ENCODE measurements at regions not wholly inside any gene's neighbourhood (a gene's known extent, or its start where the extent isn't known, plus 50 kb on each side); places are given as distances from the start of the nearest gene placed in this dataset.

DNA sequence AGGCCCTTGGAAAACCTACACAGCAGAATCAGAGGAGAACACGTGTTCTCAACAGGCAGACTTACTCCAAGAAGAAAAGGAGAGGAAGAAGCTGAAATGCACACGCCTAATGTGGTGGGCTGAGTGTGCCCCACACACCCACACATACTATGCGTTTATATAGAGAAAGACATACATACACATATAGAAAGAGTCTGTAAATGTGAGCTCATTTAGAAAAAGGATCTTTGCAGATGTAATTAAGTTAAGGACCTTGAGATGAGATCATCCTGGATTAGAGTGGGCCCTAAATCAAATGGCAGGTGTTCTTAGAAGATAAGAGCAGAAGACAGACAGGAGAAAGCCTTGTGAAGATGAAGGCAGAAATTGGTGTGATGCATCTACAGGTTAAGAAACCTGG lies 87.2 kb upstream of the KLF3 start:
- no peak overlapping the region for H3K9ac ChIP-seq (ENCODE audit: low read depth, low read length)
- no peak overlapping the region for H3K27ac ChIP-seq (ENCODE audit: insufficient read depth, low read length)
- ChIA-PET POLR2A (ENCODE audit: unreplicated experiment) (no interaction called here), CTCF (no interaction called here)
- no peak overlapping the region for H2BK20ac ChIP-seq (ENCODE audit: low read depth, low read length)
- WGBS, 2 experiments (ENCODE audit: extremely low coverage in 2 of 2, insufficient read length in 1 of 2): no CpG with 5 or more reads among the region's 3 CpGs
- no peak overlapping the region for H2BK120ac ChIP-seq (ENCODE audit: low read depth, low read length)
- no peaks in the 10 kb centered on the region for H3K79me1 ChIP-seq (ENCODE audit: low read depth in 1 of 2, low read length in 2 of 2)
- H2AK9ac ChIP-seq (replicated peaks; ENCODE audit: low read depth, low read length, poor library complexity): no peak overlapping the region
- no peak overlapping the region for H3K4ac ChIP-seq (ENCODE audit: low read depth, low read length)
- H4K5ac ChIP-seq (ENCODE audit: low read depth, low read length): no peak overlapping the region
- no peaks in the 10 kb centered on the region for H3K9me3 ChIP-seq (ENCODE audit: control insufficient read depth, insufficient read depth, low read length)
- no peak overlapping the region for H4K8ac ChIP-seq (ENCODE audit: low read depth in 2 of 2, low read length in 2 of 2)
- H2AK5ac ChIP-seq (ENCODE audit: low read depth, low read length): no peak overlapping the region
- H2BK15ac ChIP-seq (ENCODE audit: low read depth, low read length): no peak overlapping the region
- no peak overlapping the region for H2AFZ ChIP-seq (replicated peaks; ENCODE audit: low read length, poor library complexity)
- in situ Hi-C loops (cut with MboI; ENCODE audit: low sequenced_read_pairs) (no loop called here), intact Hi-C loops (cut with micrococcal nuclease) (no loop called here), dilution Hi-C loops (cut with HindIII; ENCODE audit: low sequenced_read_pairs, unreplicated experiment) (no loop called here)
- TF ChIP-seq CHD1 (IDR thresholded peaks at IDR 0.05; ENCODE audit: low read depth, low read length): no peak
- no peak for TF ChIP-seq POLR2A (IDR thresholded peaks at IDR 0.05; ENCODE audit: low read depth, low read length)
- no peak for TF ChIP-seq MAZ (IDR thresholded peaks at IDR 0.05; ENCODE audit: borderline replicate concordance, low read depth, low read length)
- TF ChIP-seq RAD21 (IDR thresholded peaks at IDR 0.05; ENCODE audit: low read length): no peak
- TF ChIP-seq SMC3 (IDR thresholded peaks at IDR 0.05; ENCODE audit: low read depth, low read length): no peak
- no peak for TF ChIP-seq CEBPB (IDR thresholded peaks at IDR 0.05; ENCODE audit: low read depth, low read length)
- no peak for TF ChIP-seq NFE2L2 (IDR thresholded peaks at IDR 0.05; ENCODE audit: low read depth, low read length)
- TF ChIP-seq FOS (IDR thresholded peaks at IDR 0.05; ENCODE audit: low read depth, low read length): no peak
- TF ChIP-seq MXI1 (IDR thresholded peaks at IDR 0.05; ENCODE audit: borderline replicate concordance, low read depth, low read length): no peak
- TF ChIP-seq RCOR1 (IDR thresholded peaks at IDR 0.05; ENCODE audit: insufficient replicate concordance, low read length): no peak
- no peak for TF ChIP-seq USF2 (IDR thresholded peaks at IDR 0.05; ENCODE audit: low read depth, low read length)
- TF ChIP-seq BHLHE40 (IDR thresholded peaks at IDR 0.05; ENCODE audit: low read depth, low read length): no peak
- no peak for TF ChIP-seq MAFK (IDR thresholded peaks at IDR 0.05; ENCODE audit: low read depth, low read length)
- no peaks in the 10 kb centered on the region for H4K20me1 ChIP-seq (ENCODE audit: insufficient read depth, low read length)
- H2BK5ac ChIP-seq (ENCODE audit: low read depth, low read length, poor library complexity, severe bottlenecking): no peak overlapping the region
- DNase-seq (no peak), ATAC-seq (ENCODE audit: low read depth) (no peak)
- no peak overlapping the region for H3K14ac ChIP-seq (replicated peaks; ENCODE audit: low read depth, low read length)
- H3K18ac ChIP-seq (ENCODE audit: low read depth, low read length): no peak overlapping the region
- H3K36me3 ChIP-seq (ENCODE audit: control insufficient read depth, insufficient read depth, low read length): no peaks in the 10 kb centered on the region
- H4K91ac ChIP-seq (ENCODE audit: insufficient read depth, low read depth, low read length): no peak overlapping the region
- H3K4me1 ChIP-seq (ENCODE audit: control insufficient read depth, insufficient read depth, low read length): no peaks in the 10 kb centered on the region
- no peak overlapping the region for H3K4me3 ChIP-seq (ENCODE audit: insufficient read depth, low read depth, low read length)
- H3K23ac ChIP-seq (ENCODE audit: low read depth, low read length): no peak overlapping the region
- H3K4me2 ChIP-seq (ENCODE audit: low read depth, low read length): no peak overlapping the region
- no peaks in the 10 kb centered on the region for H3K9me1 ChIP-seq (ENCODE audit: insufficient read depth, low read length)
- no peak overlapping the region for H3K56ac ChIP-seq (ENCODE audit: extremely low read depth, insufficient read depth, low read length)
- no peaks in the 10 kb centered on the region; the same call in 1 of the 2 replicates for H3K27me3 ChIP-seq (ENCODE audit: control insufficient read depth, insufficient read depth, low read length)
- BruUV-seq (replicated peaks): no TSS peak

Measured in IMR-90 (cell line).